ENCODE measurements at regions not wholly inside any gene's neighbourhood (a gene's known extent, or its start where the extent isn't known, plus 50 kb on each side); places are given as distances from the start of the nearest gene placed in this dataset.

DNA sequence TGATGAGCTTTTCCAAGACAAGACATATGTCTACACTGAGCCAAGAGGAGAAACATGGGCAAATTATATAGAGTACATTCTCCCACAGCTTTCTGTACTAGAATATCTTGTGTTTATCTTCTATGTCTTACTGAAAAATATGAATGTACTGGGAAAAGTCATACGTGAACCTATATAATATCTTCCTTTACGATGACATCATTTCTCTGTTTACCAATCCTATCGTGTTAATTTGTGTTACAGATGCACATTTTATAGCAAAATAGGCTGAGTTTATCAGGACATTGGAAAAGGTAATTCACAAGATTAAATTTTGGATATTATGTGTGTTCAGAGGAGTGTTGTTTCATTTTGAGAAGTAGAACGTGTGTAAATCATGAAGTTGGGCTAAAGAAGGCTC lies 452.5 kb upstream of the THRB start:
- TF ChIP-seq CTCF (conservative IDR thresholded peaks at IDR 0.05; ENCODE audit: low read length), result no peak
- no peak for TF ChIP-seq EZH2phosphoT487 (IDR thresholded peaks at IDR 0.05; ENCODE audit: borderline replicate concordance, low read depth, low read length)

Measured in OCI-LY7 (cell line).